HG02943 (cell line): ENCODE measurements at regions not wholly inside any gene's neighbourhood (a gene's known extent, or its start where the extent isn't known, plus 50 kb on each side); places are given as distances from the start of the nearest gene placed in this dataset.
"Not testable (repeated sequence)": the region's sequence is repeated elsewhere in the genome, so short reads cannot be mapped to it uniquely, and the experiment has no call there.

Experiments used
- ATAC-seq: cut with Tn5 transposase; IDR thresholded peaks from one replicate; pipeline ENCODE4 v1.9.1; 2021; ENCODE audit warnings: mild to moderate bottlenecking, low read depth, moderate library complexity; ENCODE audit not compliant: unreplicated experiment

GRCh38 chrX:51144828-51145442 lies 187.7 kb upstream of the NUDT10 start:
- ATAC-seq, result peak; percentile 77

- no peak for ATAC-seq
Observed at GRCh38 chrX:51148848-51149247, 183.8 kb upstream of the NUDT10 start.

GRCh38 chrX:51151734-51152133 lies 180.9 kb upstream of the NUDT10 start:
- no peak for ATAC-seq

GRCh38 chrX:51155157-51155556 lies 177.5 kb upstream of the NUDT10 start:
- ATAC-seq, result no peak

- ATAC-seq, result no peak
Observed at GRCh38 chrX:51155566-51155965, 177.1 kb upstream of the NUDT10 start.

GRCh38 chrX:51158231-51158630 lies 174.4 kb upstream of the NUDT10 start:
- no peak for ATAC-seq

- not testable (repeated sequence) for ATAC-seq
Observed at GRCh38 chrX:51159378-51159777, 173.2 kb upstream of the NUDT10 start.

GRCh38 chrX:51163730-51164129 lies 168.9 kb upstream of the NUDT10 start:
- no peak for ATAC-seq

GRCh38 chrX:51178356-51178900 lies 154.2 kb upstream of the NUDT10 start:
- ATAC-seq, result not testable (repeated sequence)

- ATAC-seq, result not testable (repeated sequence)
Observed at GRCh38 chrX:51179805-51180204, 152.8 kb upstream of the NUDT10 start.

- ATAC-seq, result no peak
Observed at GRCh38 chrX:51182545-51182944, 150.1 kb upstream of the NUDT10 start.

- no peak for ATAC-seq
Observed at GRCh38 chrX:51192104-51192503, 140.5 kb upstream of the NUDT10 start.

- ATAC-seq, result no peak
Observed at GRCh38 chrX:51215266-51215665, 117.4 kb upstream of the NUDT10 start.

GRCh38 chrX:51215856-51216255 lies 116.8 kb upstream of the NUDT10 start:
- no peak for ATAC-seq

GRCh38 chrX:51242212-51242611 lies 90.4 kb upstream of the NUDT10 start:
- ATAC-seq, result no peak

GRCh38 chrX:51257490-51257889 lies 75.1 kb upstream of the NUDT10 start:
- ATAC-seq, result no peak

GRCh38 chrX:51262271-51262670 lies 70.4 kb upstream of the NUDT10 start:
- ATAC-seq, result not testable (repeated sequence)

GRCh38 chrX:51272638-51273037 lies 60.0 kb upstream of the NUDT10 start:
- ATAC-seq, result no peak

GRCh38 chrX:51281758-51282318 lies 50.8 kb upstream of the NUDT10 start:
- no peak for ATAC-seq
